ENCODE measurements at regions not wholly inside any gene's neighbourhood (a gene's known extent, or its start where the extent isn't known, plus 50 kb on each side); places are given as distances from the start of the nearest gene placed in this dataset.

GRCh38 chr14:101187816-101188570 lies 284.5 kb upstream of the RTL1 start:
- H3K27ac ChIP-seq: no peak overlapping the region
- TF ChIP-seq, protein P1, sequence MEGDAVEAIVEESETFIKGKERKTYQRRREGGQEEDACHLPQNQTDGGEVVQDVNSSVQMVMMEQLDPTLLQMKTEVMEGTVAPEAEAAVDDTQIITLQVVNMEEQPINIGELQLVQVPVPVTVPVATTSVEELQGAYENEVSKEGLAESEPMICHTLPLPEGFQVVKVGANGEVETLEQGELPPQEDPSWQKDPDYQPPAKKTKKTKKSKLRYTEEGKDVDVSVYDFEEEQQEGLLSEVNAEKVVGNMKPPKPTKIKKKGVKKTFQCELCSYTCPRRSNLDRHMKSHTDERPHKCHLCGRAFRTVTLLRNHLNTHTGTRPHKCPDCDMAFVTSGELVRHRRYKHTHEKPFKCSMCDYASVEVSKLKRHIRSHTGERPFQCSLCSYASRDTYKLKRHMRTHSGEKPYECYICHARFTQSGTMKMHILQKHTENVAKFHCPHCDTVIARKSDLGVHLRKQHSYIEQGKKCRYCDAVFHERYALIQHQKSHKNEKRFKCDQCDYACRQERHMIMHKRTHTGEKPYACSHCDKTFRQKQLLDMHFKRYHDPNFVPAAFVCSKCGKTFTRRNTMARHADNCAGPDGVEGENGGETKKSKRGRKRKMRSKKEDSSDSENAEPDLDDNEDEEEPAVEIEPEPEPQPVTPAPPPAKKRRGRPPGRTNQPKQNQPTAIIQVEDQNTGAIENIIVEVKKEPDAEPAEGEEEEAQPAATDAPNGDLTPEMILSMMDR (conservative IDR thresholded peaks at IDR 0.05): no peak
- TF ChIP-seq ZFX (IDR thresholded peaks at IDR 0.05): no peak

DNA sequence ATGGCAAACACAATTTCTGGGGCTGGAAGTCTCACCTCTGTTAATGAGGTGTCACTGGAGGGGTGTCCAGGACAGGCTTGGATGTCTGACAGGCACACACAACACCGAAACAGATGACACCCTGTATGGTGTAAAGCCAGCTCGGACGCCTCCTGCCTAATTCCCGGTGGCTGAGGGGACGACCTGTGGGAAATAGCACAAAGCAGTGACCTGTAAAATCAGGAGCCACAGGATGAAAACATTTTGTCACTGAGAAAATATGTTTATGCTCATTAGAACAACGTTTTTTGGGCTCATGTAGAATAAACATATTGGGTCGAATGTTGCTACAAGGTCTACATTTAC lies 285.0 kb upstream of the RTL1 start:
- H3K27ac ChIP-seq: no peak overlapping the region
- no peak for TF ChIP-seq ZFX (IDR thresholded peaks at IDR 0.05)
- TF ChIP-seq, protein P1 (conservative IDR thresholded peaks at IDR 0.05): no peak

- TF ChIP-seq, protein P1 (conservative IDR thresholded peaks at IDR 0.05): no peak
- no peak for TF ChIP-seq ZFX (IDR thresholded peaks at IDR 0.05)
- no peak overlapping the region for H3K27ac ChIP-seq
Measured at GRCh38 chr14:101189266-101189665, 285.7 kb upstream of the RTL1 start.

- H3K27ac ChIP-seq: no peak overlapping the region
- TF ChIP-seq, protein P1 (conservative IDR thresholded peaks at IDR 0.05): no peak
- TF ChIP-seq ZFX (IDR thresholded peaks at IDR 0.05): no peak
Measured at GRCh38 chr14:101189962-101190560, 286.5 kb upstream of the RTL1 start.

GRCh38 chr14:101191101-101191720 lies 287.7 kb upstream of the RTL1 start:
- TF ChIP-seq ZFX (IDR thresholded peaks at IDR 0.05): no peak
- TF ChIP-seq, protein P1 (conservative IDR thresholded peaks at IDR 0.05): no peak
- no peak overlapping the region for H3K27ac ChIP-seq

DNA sequence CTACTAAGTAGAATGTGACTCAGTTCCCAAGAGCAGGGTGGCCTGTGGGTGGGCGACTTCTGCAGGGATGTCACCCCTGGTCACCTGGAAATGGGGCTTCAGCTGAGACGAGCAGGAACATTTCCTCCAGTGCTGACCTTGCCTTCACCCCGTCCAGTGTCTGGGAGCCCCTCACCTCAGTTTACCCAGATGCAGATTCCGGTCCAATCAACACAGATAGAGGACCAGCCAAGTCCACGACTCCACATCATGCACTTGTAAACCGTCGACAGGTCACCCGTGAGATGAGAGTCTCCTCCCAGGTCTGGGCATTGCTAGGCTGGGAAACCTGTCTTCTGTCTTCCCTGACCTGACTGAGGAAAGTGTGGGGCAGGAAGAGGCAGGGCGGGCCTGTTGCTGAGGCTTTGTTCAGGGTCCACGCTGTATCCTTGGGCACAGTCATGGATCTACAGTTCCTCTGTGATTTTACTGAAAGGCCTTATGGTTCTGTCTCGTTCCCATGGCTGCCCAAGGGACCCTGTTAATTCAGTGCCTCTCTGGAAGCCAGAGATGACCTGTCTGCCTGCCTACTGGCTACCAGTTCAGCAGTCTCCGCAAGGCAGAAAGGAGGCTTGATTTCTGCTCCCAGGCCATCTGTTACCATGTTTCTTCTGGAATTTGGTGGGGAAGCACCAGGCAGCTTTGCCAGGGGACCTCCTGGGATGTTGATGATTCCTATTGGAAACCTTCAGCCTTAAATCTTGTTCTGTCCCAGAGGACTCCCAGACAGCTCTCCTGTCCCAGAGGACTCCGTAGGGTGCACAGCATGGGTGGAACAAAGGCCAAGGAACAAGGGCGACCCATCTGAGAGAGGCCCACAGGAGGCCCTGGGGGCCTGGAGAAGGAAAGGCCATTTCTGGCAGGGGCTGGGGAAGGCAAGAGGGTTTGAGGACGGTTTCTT lies 288.5 kb upstream of the RTL1 start:
- TF ChIP-seq, protein P1 (conservative IDR thresholded peaks at IDR 0.05): no peak
- TF ChIP-seq ZFX (IDR thresholded peaks at IDR 0.05): no peak
- H3K27ac ChIP-seq: no peak overlapping the region
